Left ventricle myocardium superior (tissue), 1 donor: ENCODE measurements at regions not wholly inside any gene's neighbourhood (a gene's known extent, or its start where the extent isn't known, plus 50 kb on each side); places are given as distances from the start of the nearest gene placed in this dataset.

Source experiments
- ATAC-seq: fragments of 200-7000 bp; cut with Tn5 transposase; one replicate; pipeline ENCODE4 v1.9.1; 2020; ENCODE audit warnings: mild to moderate bottlenecking, moderate library complexity
- DNase-seq: peaks from one replicate; pipeline ENCODE4 v3.0.0-alpha.2; 2020
- intact Hi-C: fragments of 100-400 bp; cut with micrococcal nuclease; formaldehyde crosslinking; loops from one replicate; pipeline ENCODE4 v1.11.0; 2022
- donor health status: DM: no; HTN: yes; CAD: no; lungs with severe emphysema.

GRCh38 chr2:188217264-188217663 lies 74.4 kb upstream of the GULP1 start:
- no peak for ATAC-seq
- DNase-seq: no peak
- intact Hi-C loops: no loop called here

- DNase-seq: no peak
- intact Hi-C loops: no loop called here
- no peak for ATAC-seq
These were observed 72.1 kb upstream of the GULP1 start for GRCh38 chr2:188219541-188219940.

- DNase-seq (no peak), ATAC-seq (no peak)
- intact Hi-C loops: no loop called here
These were observed 71.1 kb upstream of the GULP1 start for GRCh38 chr2:188220535-188220934.

GRCh38 chr2:188227713-188228112 lies 64.0 kb upstream of the GULP1 start:
- no peak for DNase-seq
- intact Hi-C loops: no loop called here
- ATAC-seq: no peak

GRCh38 chr2:188235364-188235763 lies 56.3 kb upstream of the GULP1 start:
- no peak for ATAC-seq
- no peak for DNase-seq
- intact Hi-C loops: no loop called here

GRCh38 chr2:188238386-188238785 lies 53.3 kb upstream of the GULP1 start:
- no peak for DNase-seq
- intact Hi-C loops: no loop called here
- no peak for ATAC-seq
